ENCODE measurements at regions not wholly inside any gene's neighbourhood (a gene's known extent, or its start where the extent isn't known, plus 50 kb on each side); places are given as distances from the start of the nearest gene placed in this dataset.

- Histone ChIP-seq H3K4me1 (no peaks in the 10 kb centered on the region), H3K27ac (no peak overlapping the region), H3K36me3 (no peaks in the 10 kb centered on the region), H3K9me3 (no peaks in the 10 kb centered on the region), H3K4me3 (no peak overlapping the region), H3K27me3 (no peaks in the 10 kb centered on the region)
- no peak for TF ChIP-seq CTCF (IDR thresholded peaks at IDR 0.05)
- ATAC-seq: no peak
- DNase-seq: no peak
- intact Hi-C loops (cut with DNase I): no loop called here
Observed at GRCh38 chr6:135753196-135753595, 98.3 kb upstream of the PDE7B start.

- intact Hi-C loops (cut with DNase I): no loop called here
- Histone ChIP-seq H3K27me3 (no peaks in the 10 kb centered on the region), H3K4me3 (no peak overlapping the region), H3K9me3 (no peaks in the 10 kb centered on the region), H3K27ac (no peak overlapping the region), H3K36me3 (no peaks in the 10 kb centered on the region), H3K4me1 (no peaks in the 10 kb centered on the region)
- ATAC-seq (no peak), DNase-seq (no peak)
- TF ChIP-seq CTCF (IDR thresholded peaks at IDR 0.05): no peak
Observed at GRCh38 chr6:135759831-135760230, 91.7 kb upstream of the PDE7B start.

GRCh38 chr6:135774006-135774405, 77.5 kb upstream of the PDE7B start:
- Histone ChIP-seq H3K36me3 (no peaks in the 10 kb centered on the region), H3K27ac (no peak overlapping the region), H3K4me3 (no peak overlapping the region), H3K9me3 (no peaks in the 10 kb centered on the region), H3K4me1 (no peaks in the 10 kb centered on the region), H3K27me3 (no peaks in the 10 kb centered on the region)
- no peak for TF ChIP-seq CTCF (IDR thresholded peaks at IDR 0.05)
- no peak for DNase-seq
- intact Hi-C loops (cut with DNase I): no loop called here
- ATAC-seq: no peak

DNA sequence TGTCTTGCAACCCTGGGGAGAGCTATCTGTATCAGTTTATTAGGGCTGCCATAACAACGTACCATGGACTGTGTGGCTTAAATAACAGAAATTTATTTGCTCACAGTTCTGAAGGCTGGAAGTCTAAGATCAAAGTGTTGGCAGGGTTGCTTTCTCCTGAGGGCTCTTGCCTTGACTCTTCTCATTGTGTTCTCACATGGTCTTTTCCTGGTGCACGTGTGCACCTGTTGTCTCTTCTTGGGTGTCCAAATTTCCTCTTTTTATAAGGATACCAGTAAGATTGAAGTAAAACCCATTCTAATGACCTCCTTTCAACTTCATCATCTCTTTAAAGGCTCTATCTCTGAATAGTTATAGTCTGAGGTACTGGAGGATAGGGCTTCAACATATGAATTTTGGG, 72.3 kb upstream of the PDE7B start:
- H3K4me1 ChIP-seq: no peaks in the 10 kb centered on the region
- no peak overlapping the region for H3K4me3 ChIP-seq
- no peak overlapping the region for H3K27ac ChIP-seq
- no peaks in the 10 kb centered on the region for H3K36me3 ChIP-seq
- no peak for DNase-seq
- ATAC-seq: no peak
- intact Hi-C loops (cut with DNase I): no loop called here
- no peaks in the 10 kb centered on the region for H3K9me3 ChIP-seq
- H3K27me3 ChIP-seq: no peaks in the 10 kb centered on the region
- TF ChIP-seq CTCF (IDR thresholded peaks at IDR 0.05): no peak

DNA sequence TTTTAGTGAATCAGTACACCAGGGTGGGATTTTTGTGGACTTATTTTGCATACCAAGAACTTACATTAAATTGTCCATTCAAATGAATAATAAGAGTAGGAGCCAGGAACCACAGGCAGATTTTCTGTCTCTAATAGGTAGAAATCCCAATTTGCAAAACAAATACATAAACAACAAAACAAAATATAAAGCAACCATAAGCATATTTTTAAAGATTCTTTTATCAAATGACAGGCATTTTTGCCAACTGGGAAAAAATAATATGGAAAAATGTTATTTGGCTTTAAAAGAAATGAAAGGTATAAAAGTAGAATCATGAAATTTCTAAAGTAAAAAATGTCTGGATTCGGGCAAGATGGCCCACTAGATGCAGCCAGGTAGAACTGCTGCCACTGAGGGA, 71.2 kb upstream of the PDE7B start:
- no peak for DNase-seq
- Histone ChIP-seq H3K9me3 (no peaks in the 10 kb centered on the region), H3K4me3 (no peak overlapping the region), H3K27ac (no peak overlapping the region), H3K27me3 (no peaks in the 10 kb centered on the region), H3K4me1 (no peaks in the 10 kb centered on the region), H3K36me3 (no peaks in the 10 kb centered on the region)
- no peak for TF ChIP-seq CTCF (IDR thresholded peaks at IDR 0.05)
- intact Hi-C loops (cut with DNase I): no loop called here
- no peak for ATAC-seq

- Histone ChIP-seq H3K4me1 (no peaks in the 10 kb centered on the region), H3K27ac (no peak overlapping the region), H3K4me3 (no peak overlapping the region), H3K27me3 (no peaks in the 10 kb centered on the region), H3K9me3 (no peaks in the 10 kb centered on the region), H3K36me3 (no peaks in the 10 kb centered on the region)
- intact Hi-C loops (cut with DNase I): no loop called here
- no peak for TF ChIP-seq CTCF (IDR thresholded peaks at IDR 0.05)
- ATAC-seq (no peak), DNase-seq (no peak)
Observed at GRCh38 chr6:135782546-135782945, 69.0 kb upstream of the PDE7B start.

All from upper lobe of right lung (tissue), 1 donor.